ENCODE measurements at regions not wholly inside any gene's neighbourhood (a gene's known extent, or its start where the extent isn't known, plus 50 kb on each side); places are given as distances from the start of the nearest gene placed in this dataset.

GRCh38 chr13:88541994-88542393 lies 870.8 kb downstream of the SLITRK5 start:
- no peak for ATAC-seq
- no peak for DNase-seq (ENCODE audit: low spot score)

- no peak for ATAC-seq
- no peak for DNase-seq (ENCODE audit: low spot score)
These were observed 873.7 kb downstream of the SLITRK5 start for GRCh38 chr13:88544836-88545235.

GRCh38 chr13:88552966-88553365 lies 881.8 kb downstream of the SLITRK5 start:
- no peak for DNase-seq (ENCODE audit: low spot score)
- no peak for ATAC-seq

GRCh38 chr13:88565566-88565965 lies 894.4 kb downstream of the SLITRK5 start:
- ATAC-seq (no peak), DNase-seq (ENCODE audit: low spot score) (no peak)

- DNase-seq (ENCODE audit: low spot score) (no peak), ATAC-seq (no peak)
These were observed 914.7 kb downstream of the SLITRK5 start for GRCh38 chr13:88585861-88586260.

- ATAC-seq (no peak), DNase-seq (ENCODE audit: low spot score) (no peak)
These were observed 915.1 kb downstream of the SLITRK5 start for GRCh38 chr13:88586263-88586662.

- DNase-seq (ENCODE audit: low spot score) = no peak
- no peak for ATAC-seq
These were observed 919.4 kb downstream of the SLITRK5 start for GRCh38 chr13:88590574-88590973.

GRCh38 chr13:88592105-88592504 lies 920.9 kb downstream of the SLITRK5 start:
- no peak for DNase-seq (ENCODE audit: low spot score)
- ATAC-seq = no peak

- ATAC-seq (no peak), DNase-seq (ENCODE audit: low spot score) (no peak)
These were observed 930.8 kb downstream of the SLITRK5 start for GRCh38 chr13:88601949-88602348.

- ATAC-seq (no peak), DNase-seq (ENCODE audit: low spot score) (no peak)
These were observed 931.9 kb downstream of the SLITRK5 start for GRCh38 chr13:88602786-88603777.

GRCh38 chr13:88617176-88617575 lies 946.0 kb downstream of the SLITRK5 start:
- ATAC-seq (no peak), DNase-seq (ENCODE audit: low spot score) (no peak)

GRCh38 chr13:88622362-88622973 lies 951.3 kb downstream of the SLITRK5 start:
- no peak for ATAC-seq
- DNase-seq (ENCODE audit: low spot score) = no peak

- DNase-seq (ENCODE audit: low spot score) = no peak
- ATAC-seq = no peak
These were observed 952.0 kb downstream of the SLITRK5 start for GRCh38 chr13:88623150-88623549.

- DNase-seq (ENCODE audit: low spot score) = no peak
- no peak for ATAC-seq
These were observed 955.9 kb downstream of the SLITRK5 start for GRCh38 chr13:88627071-88627470.

GRCh38 chr13:88628882-88629281 lies 957.7 kb downstream of the SLITRK5 start:
- DNase-seq (ENCODE audit: low spot score) (no peak), ATAC-seq (no peak)

GRCh38 chr13:88637935-88638334 lies 966.8 kb downstream of the SLITRK5 start:
- ATAC-seq (no peak), DNase-seq (ENCODE audit: low spot score) (no peak)

- ATAC-seq (no peak), DNase-seq (ENCODE audit: low spot score) (no peak)
These were observed 972.1 kb downstream of the SLITRK5 start for GRCh38 chr13:88643233-88643632.

- ATAC-seq (no peak), DNase-seq (ENCODE audit: low spot score) (no peak)
These were observed 977.6 kb downstream of the SLITRK5 start for GRCh38 chr13:88648598-88649373.

GRCh38 chr13:88649855-88650254 lies 978.7 kb downstream of the SLITRK5 start:
- ATAC-seq (no peak), DNase-seq (ENCODE audit: low spot score) (no peak)

GRCh38 chr13:88651531-88651930 lies 980.4 kb downstream of the SLITRK5 start:
- DNase-seq (ENCODE audit: low spot score) = no peak
- no peak for ATAC-seq

GRCh38 chr13:88656751-88657150 lies 985.6 kb downstream of the SLITRK5 start:
- ATAC-seq (no peak), DNase-seq (ENCODE audit: low spot score) (no peak)

All from left lobe of liver (tissue), 2 donors.